IMR-90 (cell line): ENCODE measurements at regions not wholly inside any gene's neighbourhood (a gene's known extent, or its start where the extent isn't known, plus 50 kb on each side); places are given as distances from the start of the nearest gene placed in this dataset.

Source experiments
- ATAC-seq: fragments of 200-7000 bp; cut with Tn5 transposase; 2 replicates; pipeline ENCODE4 v1.9.1; 2020; ENCODE audit warnings: low read depth, mild to moderate bottlenecking, moderate library complexity
- BruUV-seq: library from RNA; stranded (reverse); fragments of 400-500 nt; replicated peaks from 2 replicates; lab custom pipeline; 2021; lab: Mats Ljungman, UMichigan
- CTCF ChIA-PET: fragments of 300-600 bp; formaldehyde crosslinking; extraction: SDS; loops from one replicate; lab custom pipeline; 2021; ENCODE audit warnings: antibody characterized with exemption; lab: Yijun Ruan, JAX
- POLR2A ChIA-PET: fragments of 300-600 bp; sonication (Branson Sonifier 250); formaldehyde crosslinking; loops from one replicate; lab custom pipeline; 2022; ENCODE audit warnings: antibody characterized with exemption; ENCODE audit not compliant: unreplicated experiment; lab: Charles Lee
- DNase-seq: peaks from one replicate; pipeline ENCODE4 v3.0.0; 2013
- H2AFZ ChIP-seq: replicated peaks from 2 replicates; pipeline ENCODE3; 2013; ENCODE audit warnings: low read length, mild to moderate bottlenecking; ENCODE audit not compliant: poor library complexity
- H2AK5ac ChIP-seq: 2 replicates; pipeline ENCODE4 v1.6.1; 2013; ENCODE audit warnings: low read depth, low read length, inconsistent platforms
- H2AK9ac ChIP-seq: replicated peaks from 2 replicates; pipeline ENCODE3; 2013; ENCODE audit warnings: mild to moderate bottlenecking, low read depth, low read length, moderate library complexity; ENCODE audit not compliant: poor library complexity
- H2BK120ac ChIP-seq: 2 replicates; pipeline ENCODE4 v1.6.1; 2013; ENCODE audit warnings: low read depth, low read length, inconsistent platforms
- H2BK15ac ChIP-seq: 3 replicates; pipeline ENCODE4 v1.6.1; 2013; ENCODE audit warnings: low read depth, low read length, inconsistent platforms
- H2BK20ac ChIP-seq: 2 replicates; pipeline ENCODE4 v1.6.1; 2013; ENCODE audit warnings: low read depth, mild to moderate bottlenecking, inconsistent platforms, low read length, moderate library complexity
- H2BK5ac ChIP-seq: 2 replicates; pipeline ENCODE4 v1.6.1; 2013; ENCODE audit warnings: mild to moderate bottlenecking, low read depth, low read length, inconsistent platforms; ENCODE audit not compliant: poor library complexity, severe bottlenecking
- H3K14ac ChIP-seq: replicated peaks from 2 replicates; pipeline ENCODE4 v1.6.1; 2013; ENCODE audit warnings: low read depth, low read length, inconsistent platforms
- H3K18ac ChIP-seq: 2 replicates; pipeline ENCODE4 v1.6.1; 2013; ENCODE audit warnings: low read depth, low read length, control low read depth
- H3K23ac ChIP-seq: 2 replicates; pipeline ENCODE4 v1.6.1; 2013; ENCODE audit warnings: low read depth, low read length, inconsistent platforms
- H3K27ac ChIP-seq: 2 replicates; pipeline ENCODE4 v1.5.1; 2013; ENCODE audit warnings: mild to moderate bottlenecking, control low read depth, low read length; ENCODE audit not compliant: insufficient read depth
- H3K27me3 ChIP-seq: 2 replicates; pipeline ENCODE4 v1.6.1; 2013; ENCODE audit warnings: low read length; ENCODE audit not compliant: control insufficient read depth, insufficient read depth
- H3K36me3 ChIP-seq: 2 replicates; pipeline ENCODE4 v1.6.1; 2013; ENCODE audit warnings: low read length, mixed read lengths; ENCODE audit not compliant: control insufficient read depth, insufficient read depth
- H3K4ac ChIP-seq: 2 replicates; pipeline ENCODE4 v1.6.1; 2013; ENCODE audit warnings: low read depth, low read length, inconsistent platforms
- H3K4me1 ChIP-seq: 2 replicates; pipeline ENCODE4 v1.6.1; 2013; ENCODE audit warnings: low read length, mixed read lengths; ENCODE audit not compliant: control insufficient read depth, insufficient read depth
- H3K4me2 ChIP-seq: 2 replicates; pipeline ENCODE4 v1.6.1; 2013; ENCODE audit warnings: low read depth, mild to moderate bottlenecking, control low read depth, low read length, moderate library complexity
- H3K4me3 ChIP-seq: 2 replicates; pipeline ENCODE4 v1.5.1; 2013; ENCODE audit warnings: low read depth, mild to moderate bottlenecking, control low read depth, low read length, moderate library complexity; ENCODE audit not compliant: insufficient read depth
- H3K56ac ChIP-seq: 2 replicates; pipeline ENCODE4 v1.6.1; 2013; ENCODE audit warnings: low read length, inconsistent platforms; ENCODE audit not compliant: insufficient read depth; ENCODE audit errors: extremely low read depth
- H3K79me1 ChIP-seq, 2 experiments: 2 replicates each; pipeline ENCODE4 v1.6.1; 2013; ENCODE audit warnings: low read length in 2 of 2, inconsistent platforms in 1 of 2, low read depth in 1 of 2
- H3K9ac ChIP-seq: 2 replicates; pipeline ENCODE4 v1.6.1; 2013; ENCODE audit warnings: low read depth, low read length, control low read depth
- H3K9me1 ChIP-seq: 2 replicates; pipeline ENCODE4 v1.6.1; 2013; ENCODE audit warnings: low read length, inconsistent platforms; ENCODE audit not compliant: insufficient read depth
- H3K9me3 ChIP-seq: 2 replicates; pipeline ENCODE4 v1.6.1; 2013; ENCODE audit warnings: low read length; ENCODE audit not compliant: control insufficient read depth, insufficient read depth
- H4K20me1 ChIP-seq: 2 replicates; pipeline ENCODE4 v1.6.1; 2013; ENCODE audit warnings: low read length, inconsistent platforms; ENCODE audit not compliant: insufficient read depth
- H4K5ac ChIP-seq: 2 replicates; pipeline ENCODE4 v1.6.1; 2013; ENCODE audit warnings: mild to moderate bottlenecking, low read depth, low read length, control low read depth
- H4K8ac ChIP-seq, 2 experiments: 2 replicates each; pipeline ENCODE4 v1.6.1; 2013; ENCODE audit warnings: low read depth in 2 of 2, low read length in 2 of 2, control low read depth in 1 of 2, inconsistent platforms in 1 of 2
- H4K91ac ChIP-seq: 2 replicates; pipeline ENCODE4 v1.6.1; 2013; ENCODE audit warnings: low read depth, low read length, inconsistent platforms; ENCODE audit not compliant: insufficient read depth
- CEBPB ChIP-seq: IDR thresholded peaks from 2 replicates; pipeline ENCODE4 v1.6.1; 2012; ENCODE audit warnings: low read depth, low read length, improper control_type of control experiment
- CHD1 ChIP-seq: IDR thresholded peaks from 2 replicates; pipeline ENCODE4 v1.6.1; 2012; ENCODE audit warnings: low read depth, low read length, improper control_type of control experiment
- ELK1 ChIP-seq: fragments of 150-350 bp; IDR thresholded peaks from 2 replicates; pipeline ENCODE4 v1.6.1; 2016; ENCODE audit warnings: low read depth, mild to moderate bottlenecking, low read length, moderate library complexity, borderline replicate concordance
- FOS ChIP-seq: fragments of 150-350 bp; IDR thresholded peaks from 2 replicates; pipeline ENCODE4 v1.6.1; 2016; ENCODE audit warnings: low read depth, low read length
- MAFK ChIP-seq: IDR thresholded peaks from 2 replicates; pipeline ENCODE4 v1.6.1; 2012; ENCODE audit warnings: low read depth, low read length, improper control_type of control experiment
- MAZ ChIP-seq: IDR thresholded peaks from 2 replicates; pipeline ENCODE4 v1.6.1; 2012; ENCODE audit warnings: low read depth, mild to moderate bottlenecking, low read length, improper control_type of control experiment, moderate library complexity, borderline replicate concordance
- MXI1 ChIP-seq: IDR thresholded peaks from 2 replicates; pipeline ENCODE4 v1.6.1; 2012; ENCODE audit warnings: low read depth, mild to moderate bottlenecking, low read length, moderate library complexity, borderline replicate concordance
- NFE2L2 ChIP-seq: fragments of 150-350 bp; IDR thresholded peaks from 2 replicates; pipeline ENCODE4 v1.6.1; 2016; ENCODE audit warnings: low read depth, mild to moderate bottlenecking, low read length
- POLR2A ChIP-seq: IDR thresholded peaks from 2 replicates; pipeline ENCODE4 v1.6.1; 2012; ENCODE audit warnings: mild to moderate bottlenecking, low read depth, low read length
- RCOR1 ChIP-seq: IDR thresholded peaks from 2 replicates; pipeline ENCODE4 v1.6.1; 2012; ENCODE audit warnings: mild to moderate bottlenecking, low read length, improper control_type of control experiment; ENCODE audit not compliant: insufficient replicate concordance
- USF2 ChIP-seq: fragments of 150-350 bp; IDR thresholded peaks from 2 replicates; pipeline ENCODE4 v1.6.1; 2017; ENCODE audit warnings: mild to moderate bottlenecking, antibody characterized with exemption, low read length, low read depth
- WGBS, 2 experiments: methylation state at CpG; one replicate each; pipeline versions ENCODE4 v1.1.5 to v1.1.7; 2013; ENCODE audit warnings: missing lambda C conversion rate in 2 of 2; ENCODE audit not compliant: insufficient read length in 1 of 2; ENCODE audit errors: extremely low coverage in 2 of 2; 5-methylcytosine and 5-hydroxymethylcytosine counted together
- dilution Hi-C: fragments of 300-500 bp; cut with HindIII; formaldehyde crosslinking; loops from one replicate; pipeline ENCODE4 v1.14.3; 2018; ENCODE audit warnings: low sequenced_read_pairs; ENCODE audit not compliant: unreplicated experiment
- in situ Hi-C: fragments of 300-500 bp; cut with MboI; formaldehyde crosslinking; loops from 3 replicates; pipeline ENCODE4 v1.14.3; 2019; ENCODE audit warnings: low sequenced_read_pairs, inconsistent platforms, mixed read lengths
- intact Hi-C: fragments of 100-400 bp; cut with micrococcal nuclease; formaldehyde crosslinking; loops from 2 replicates; pipeline ENCODE4 v1.10.0; 2022
- TF ChIP-seq, protein P1 (sequence below): conservative IDR thresholded peaks from 2 replicates; pipeline ENCODE4 v1.5.1; 2012; ENCODE audit warnings: mild to moderate bottlenecking, low read depth, low read length, improper control_type of control experiment

GRCh38 chr21:41683815-41684214, 83.0 kb downstream of the RIPK4 start:
- H2BK5ac ChIP-seq: no peak overlapping the region
- DNase-seq (no peak), ATAC-seq (no peak)
- intact Hi-C loops (no loop called here), in situ Hi-C loops (no loop called here), dilution Hi-C loops (no loop called here)
- BruUV-seq: no TSS peak
- no peak overlapping the region for H2BK120ac ChIP-seq
- peak overlapping the region; percentile 32; the same call in 1 of the 2 replicates for H4K91ac ChIP-seq
- H3K36me3 ChIP-seq: no peaks in the 10 kb centered on the region
- TF ChIP-seq USF2 (no peak), FOS (no peak), MAFK (no peak), MXI1 (no peak), NFE2L2 (no peak), POLR2A (no peak), CHD1 (no peak), CEBPB (no peak), MAZ (no peak), ELK1 (no peak), RCOR1 (no peak)
- TF ChIP-seq, protein P1, sequence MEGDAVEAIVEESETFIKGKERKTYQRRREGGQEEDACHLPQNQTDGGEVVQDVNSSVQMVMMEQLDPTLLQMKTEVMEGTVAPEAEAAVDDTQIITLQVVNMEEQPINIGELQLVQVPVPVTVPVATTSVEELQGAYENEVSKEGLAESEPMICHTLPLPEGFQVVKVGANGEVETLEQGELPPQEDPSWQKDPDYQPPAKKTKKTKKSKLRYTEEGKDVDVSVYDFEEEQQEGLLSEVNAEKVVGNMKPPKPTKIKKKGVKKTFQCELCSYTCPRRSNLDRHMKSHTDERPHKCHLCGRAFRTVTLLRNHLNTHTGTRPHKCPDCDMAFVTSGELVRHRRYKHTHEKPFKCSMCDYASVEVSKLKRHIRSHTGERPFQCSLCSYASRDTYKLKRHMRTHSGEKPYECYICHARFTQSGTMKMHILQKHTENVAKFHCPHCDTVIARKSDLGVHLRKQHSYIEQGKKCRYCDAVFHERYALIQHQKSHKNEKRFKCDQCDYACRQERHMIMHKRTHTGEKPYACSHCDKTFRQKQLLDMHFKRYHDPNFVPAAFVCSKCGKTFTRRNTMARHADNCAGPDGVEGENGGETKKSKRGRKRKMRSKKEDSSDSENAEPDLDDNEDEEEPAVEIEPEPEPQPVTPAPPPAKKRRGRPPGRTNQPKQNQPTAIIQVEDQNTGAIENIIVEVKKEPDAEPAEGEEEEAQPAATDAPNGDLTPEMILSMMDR: no peak
- H3K14ac ChIP-seq: no peak overlapping the region
- peak overlapping the region; percentile 8 for H2AFZ ChIP-seq
- no peak overlapping the region for H2AK9ac ChIP-seq
- H3K4me3 ChIP-seq: no peak overlapping the region
- H2AK5ac ChIP-seq: no peak overlapping the region; the same call in 1 of the 2 replicates
- peaks cover 23% of the 10 kb centered on the region for H3K27me3 ChIP-seq
- peak overlapping the region; percentile 22; the same call in 1 of the 2 replicates for H2BK20ac ChIP-seq
- no peak overlapping the region; the same call in 1 of the 2 replicates for H3K4ac ChIP-seq
- H3K23ac ChIP-seq: no peak overlapping the region
- no peak overlapping the region for H3K56ac ChIP-seq
- H4K5ac ChIP-seq: no peak overlapping the region
- H3K4me1 ChIP-seq: peaks cover 3% of the 10 kb centered on the region
- POLR2A ChIA-PET: no interaction called here
- H3K4me2 ChIP-seq: no peak overlapping the region
- H3K9me1 ChIP-seq: peaks cover under 1% of the 10 kb centered on the region
- H2BK15ac ChIP-seq: no peak overlapping the region
- no peak overlapping the region for H4K8ac ChIP-seq
- 79% methylated on average over 3 of the region's 10 CpGs; no CpG with 5 or more reads in 1 of the 2 experiments for WGBS, 2 experiments
- H3K79me1 ChIP-seq: no peaks in the 10 kb centered on the region
- H3K27ac ChIP-seq: no peak overlapping the region
- H4K20me1 ChIP-seq: no peaks in the 10 kb centered on the region
- no peak overlapping the region for H3K18ac ChIP-seq
- no peaks in the 10 kb centered on the region for H3K9me3 ChIP-seq
- CTCF ChIA-PET: no interaction called here
- H3K9ac ChIP-seq: no peak overlapping the region
